C4-2B (cell line): ENCODE measurements at regions not wholly inside any gene's neighbourhood (a gene's known extent, or its start where the extent isn't known, plus 50 kb on each side); places are given as distances from the start of the nearest gene placed in this dataset.

Experiments used
- ZFX ChIP-seq: fragments of 450-650 bp; IDR thresholded peaks from 2 replicates; pipeline ENCODE4 v1.6.1; 2017
- TF ChIP-seq, protein P1 (sequence below): fragments of 450-650 bp; conservative IDR thresholded peaks from 2 replicates; pipeline ENCODE4 v1.5.1; 2017; ENCODE audit warnings: mild to moderate bottlenecking

DNA sequence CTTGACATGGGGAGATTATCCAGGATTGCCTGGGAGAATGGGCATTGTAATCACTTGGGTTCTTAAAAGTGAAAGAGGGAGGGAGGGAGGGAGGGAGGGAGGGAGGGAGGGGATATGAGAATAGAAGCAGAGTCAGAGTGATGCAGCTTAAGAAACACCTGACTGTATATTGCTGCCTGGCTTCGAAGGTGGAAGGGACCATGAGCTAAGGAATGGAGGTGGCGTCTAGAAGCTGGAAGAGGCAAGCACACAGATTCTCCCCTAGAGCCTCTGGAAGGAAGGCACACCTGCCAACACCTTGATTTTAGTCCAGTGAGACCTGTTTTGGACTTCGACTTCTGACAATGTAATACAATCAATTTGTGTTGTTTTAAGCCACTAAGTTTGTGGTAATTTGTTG is 78.4 kb downstream of the PRL start:
- TF ChIP-seq, protein P1, sequence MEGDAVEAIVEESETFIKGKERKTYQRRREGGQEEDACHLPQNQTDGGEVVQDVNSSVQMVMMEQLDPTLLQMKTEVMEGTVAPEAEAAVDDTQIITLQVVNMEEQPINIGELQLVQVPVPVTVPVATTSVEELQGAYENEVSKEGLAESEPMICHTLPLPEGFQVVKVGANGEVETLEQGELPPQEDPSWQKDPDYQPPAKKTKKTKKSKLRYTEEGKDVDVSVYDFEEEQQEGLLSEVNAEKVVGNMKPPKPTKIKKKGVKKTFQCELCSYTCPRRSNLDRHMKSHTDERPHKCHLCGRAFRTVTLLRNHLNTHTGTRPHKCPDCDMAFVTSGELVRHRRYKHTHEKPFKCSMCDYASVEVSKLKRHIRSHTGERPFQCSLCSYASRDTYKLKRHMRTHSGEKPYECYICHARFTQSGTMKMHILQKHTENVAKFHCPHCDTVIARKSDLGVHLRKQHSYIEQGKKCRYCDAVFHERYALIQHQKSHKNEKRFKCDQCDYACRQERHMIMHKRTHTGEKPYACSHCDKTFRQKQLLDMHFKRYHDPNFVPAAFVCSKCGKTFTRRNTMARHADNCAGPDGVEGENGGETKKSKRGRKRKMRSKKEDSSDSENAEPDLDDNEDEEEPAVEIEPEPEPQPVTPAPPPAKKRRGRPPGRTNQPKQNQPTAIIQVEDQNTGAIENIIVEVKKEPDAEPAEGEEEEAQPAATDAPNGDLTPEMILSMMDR, result no peak
- no peak for TF ChIP-seq ZFX
